HG02588 (cell line): ENCODE measurements at regions not wholly inside any gene's neighbourhood (a gene's known extent, or its start where the extent isn't known, plus 50 kb on each side); places are given as distances from the start of the nearest gene placed in this dataset.

ENCODE experiments used
- ATAC-seq: cut with Tn5 transposase; IDR thresholded peaks from one replicate; pipeline ENCODE4 v1.9.1; 2021; ENCODE audit warnings: mild to moderate bottlenecking, moderate library complexity; ENCODE audit not compliant: unreplicated experiment

- ATAC-seq: no peak
Measured at GRCh38 chr17:72254808-72255449, 134.1 kb downstream of the SOX9 start.

GRCh38 chr17:72255481-72255880 is 134.7 kb downstream of the SOX9 start:
- ATAC-seq: no peak

- no peak for ATAC-seq
Measured at GRCh38 chr17:72258711-72259110, 137.9 kb downstream of the SOX9 start.

GRCh38 chr17:72259922-72260321 is 139.1 kb downstream of the SOX9 start:
- ATAC-seq: no peak

GRCh38 chr17:72262766-72263165 is 141.9 kb downstream of the SOX9 start:
- ATAC-seq: no peak

- no peak for ATAC-seq
Measured at GRCh38 chr17:72264682-72265405, 144.0 kb downstream of the SOX9 start.

GRCh38 chr17:72266112-72266775 is 145.4 kb downstream of the SOX9 start:
- no peak for ATAC-seq

- ATAC-seq: no peak
Measured at GRCh38 chr17:72267601-72268000, 146.8 kb downstream of the SOX9 start.

- no peak for ATAC-seq
Measured at GRCh38 chr17:72268431-72268830, 147.6 kb downstream of the SOX9 start.

GRCh38 chr17:72270273-72270924 is 149.6 kb downstream of the SOX9 start:
- ATAC-seq: no peak

- ATAC-seq: no peak
Measured at GRCh38 chr17:72271603-72272002, 150.8 kb downstream of the SOX9 start.

GRCh38 chr17:72273289-72274056 is 152.7 kb downstream of the SOX9 start:
- no peak for ATAC-seq

- ATAC-seq: no peak
Measured at GRCh38 chr17:72274614-72275013, 153.8 kb downstream of the SOX9 start.

- ATAC-seq: no peak
Measured at GRCh38 chr17:72280881-72281280, 160.1 kb downstream of the SOX9 start.

GRCh38 chr17:72282439-72283029 is 161.7 kb downstream of the SOX9 start:
- ATAC-seq: no peak

- no peak for ATAC-seq
Measured at GRCh38 chr17:72284806-72285205, 164.0 kb downstream of the SOX9 start.

GRCh38 chr17:72287586-72287985 is 166.8 kb downstream of the SOX9 start:
- no peak for ATAC-seq

GRCh38 chr17:72294487-72294893 is 173.7 kb downstream of the SOX9 start:
- ATAC-seq: no peak

GRCh38 chr17:72295916-72296315 is 175.1 kb downstream of the SOX9 start:
- ATAC-seq: no peak

GRCh38 chr17:72296456-72296855 is 175.6 kb downstream of the SOX9 start:
- no peak for ATAC-seq
